Mesenchymal stem cell (in vitro differentiated cells and primary cell): ENCODE measurements at regions not wholly inside any gene's neighbourhood (a gene's known extent, or its start where the extent isn't known, plus 50 kb on each side); places are given as distances from the start of the nearest gene placed in this dataset.

Experiments
- DNase-seq: peaks from one replicate; pipeline ENCODE4 v3.0.0-alpha.2; 2013
- H2AFZ ChIP-seq: one replicate; pipeline ENCODE4 v1.6.1; 2013; ENCODE audit warnings: low read depth, mild to moderate bottlenecking, control low read depth, inconsistent platforms, low read length, moderate library complexity
- H2AK5ac ChIP-seq: 2 replicates; pipeline ENCODE4 v1.6.1; 2013; ENCODE audit warnings: low read length, moderate library complexity, mild to moderate bottlenecking, inconsistent platforms; ENCODE audit not compliant: severe bottlenecking
- H2BK120ac ChIP-seq: one replicate; pipeline ENCODE4 v1.6.1; 2013; ENCODE audit warnings: low read depth, mild to moderate bottlenecking, inconsistent platforms, low read length, moderate library complexity
- H2BK12ac ChIP-seq, 2 experiments: one replicate each; pipeline ENCODE4 v1.6.1; 2013; ENCODE audit warnings: inconsistent platforms in 2 of 2, low read length in 2 of 2, mild to moderate bottlenecking in 2 of 2, moderate library complexity in 2 of 2, control low read depth in 1 of 2
- H2BK15ac ChIP-seq: one replicate; pipeline ENCODE4 v1.6.1; 2013; ENCODE audit warnings: mild to moderate bottlenecking, low read depth, inconsistent platforms; ENCODE audit not compliant: poor library complexity, severe bottlenecking
- H2BK5ac ChIP-seq: 2 replicates; pipeline ENCODE4 v1.6.1; 2013; ENCODE audit warnings: low read depth, mild to moderate bottlenecking, low read length, control low read depth, inconsistent platforms; ENCODE audit not compliant: poor library complexity, severe bottlenecking
- H3K14ac ChIP-seq, 2 experiments: one replicate each; pipeline ENCODE4 v1.6.1; 2013; ENCODE audit warnings: inconsistent platforms in 2 of 2, low read length in 2 of 2, control low read depth in 1 of 2, mild to moderate bottlenecking in 1 of 2, moderate library complexity in 1 of 2
- H3K18ac ChIP-seq, 2 experiments: one replicate each; pipeline ENCODE4 v1.6.1; 2013; ENCODE audit warnings: inconsistent platforms in 2 of 2, low read length in 2 of 2, control low read depth in 1 of 2, low read depth in 1 of 2, mild to moderate bottlenecking in 1 of 2
- H3K23ac ChIP-seq, 2 experiments: one replicate each; pipeline ENCODE4 v1.6.1; 2013; ENCODE audit warnings: inconsistent platforms in 2 of 2, low read length in 2 of 2, mild to moderate bottlenecking in 2 of 2, moderate library complexity in 2 of 2, control low read depth in 1 of 2
- H3K27ac ChIP-seq: 2 replicates; pipeline ENCODE4 v1.5.1; 2013; ENCODE audit warnings: mild to moderate bottlenecking, moderate library complexity, low read length, control low read depth, inconsistent platforms; ENCODE audit not compliant: poor library complexity, severe bottlenecking
- H3K27me3 ChIP-seq, 2 experiments: 2 replicates each; pipeline versions ENCODE4 v1.6.1 to v1.7.0; 2013; ENCODE audit warnings: low read length in 2 of 2, mild to moderate bottlenecking in 2 of 2, moderate library complexity in 2 of 2, control low read depth in 1 of 2, inconsistent platforms in 1 of 2; ENCODE audit not compliant: control insufficient read depth in 1 of 2, insufficient read depth in 1 of 2
- H3K36me3 ChIP-seq, 2 experiments: 2 replicates each; pipeline versions ENCODE4 v1.6.1 to v1.7.0; 2013; ENCODE audit warnings: low read length in 2 of 2, control low read depth in 1 of 2, inconsistent platforms in 1 of 2, low read depth in 1 of 2, mild to moderate bottlenecking in 1 of 2; ENCODE audit not compliant: insufficient read depth in 2 of 2, control insufficient read depth in 1 of 2
- H3K4ac ChIP-seq, 2 experiments: one replicate each; pipeline ENCODE4 v1.6.1; 2013; ENCODE audit warnings: inconsistent platforms in 2 of 2, low read length in 2 of 2, mild to moderate bottlenecking in 2 of 2, moderate library complexity in 2 of 2, control low read depth in 1 of 2, low read depth in 1 of 2
- H3K4me1 ChIP-seq: 2 replicates; pipeline ENCODE4 v1.6.1; 2013; ENCODE audit warnings: low read depth, low read length, control low read depth; ENCODE audit not compliant: control insufficient read depth, insufficient read depth
- H3K4me2 ChIP-seq: 2 replicates; pipeline ENCODE4 v1.6.1; 2013; ENCODE audit warnings: low read length, mild to moderate bottlenecking, inconsistent platforms; ENCODE audit not compliant: poor library complexity, severe bottlenecking
- H3K4me3 ChIP-seq, 2 experiments: 2 replicates each; pipeline versions ENCODE4 v1.5.1 to v1.7.0; 2013; ENCODE audit warnings: low read length in 2 of 2, mild to moderate bottlenecking in 2 of 2, control low read depth in 1 of 2, low read depth in 1 of 2; ENCODE audit not compliant: insufficient read depth in 1 of 2
- H3K79me1 ChIP-seq: replicated peaks from 2 replicates; pipeline ENCODE4 v1.6.1; 2013; ENCODE audit warnings: mild to moderate bottlenecking, control low read depth, low read length, inconsistent platforms; ENCODE audit not compliant: poor library complexity, severe bottlenecking
- H3K9ac ChIP-seq: 2 replicates; pipeline ENCODE4 v1.7.0; 2013; ENCODE audit warnings: mild to moderate bottlenecking, low read length, moderate library complexity
- H3K9me3 ChIP-seq: 2 replicates; pipeline ENCODE4 v1.7.0; 2013; ENCODE audit warnings: mild to moderate bottlenecking, low read length; ENCODE audit not compliant: control insufficient read depth
- H4K8ac ChIP-seq: one replicate; pipeline ENCODE4 v1.6.1; 2013; ENCODE audit warnings: inconsistent platforms, mild to moderate bottlenecking, low read length, moderate library complexity
- H4K91ac ChIP-seq: one replicate; pipeline ENCODE4 v1.6.1; 2013; ENCODE audit warnings: mild to moderate bottlenecking, low read length, inconsistent platforms
- WGBS: methylation state at CpG from one replicate; pipeline ENCODE4 v1.1.7; 2013; ENCODE audit warnings: mixed read lengths; 5-methylcytosine and 5-hydroxymethylcytosine counted together

- no peak overlapping the region for H4K91ac ChIP-seq
- WGBS, result no CpG with 5 or more reads among the region's 1 CpG
- no peak overlapping the region for H2BK15ac ChIP-seq
- peaks cover 5% of the 10 kb centered on the region for H3K9me3 ChIP-seq
- no peak overlapping the region for H3K18ac ChIP-seq
- H3K36me3 ChIP-seq, result no peaks in the 10 kb centered on the region
- DNase-seq, result no peak
- H4K8ac ChIP-seq, result no peak overlapping the region
- H3K14ac ChIP-seq, result no peak overlapping the region
- H3K27me3 ChIP-seq, result no peaks in the 10 kb centered on the region
- no peak overlapping the region for H2BK12ac ChIP-seq
- H3K27ac ChIP-seq, result no peak overlapping the region
- no peak overlapping the region for H2AFZ ChIP-seq
- no peak overlapping the region for H2BK5ac ChIP-seq
- H3K23ac ChIP-seq, result no peak overlapping the region
- no peak overlapping the region for H2AK5ac ChIP-seq
- H3K79me1 ChIP-seq, result no peaks in the 10 kb centered on the region
- no peak overlapping the region for H3K4me2 ChIP-seq
- H3K4me1 ChIP-seq, result no peaks in the 10 kb centered on the region
- H3K4ac ChIP-seq, result no peak overlapping the region
- H3K4me3 ChIP-seq, result no peak overlapping the region
- no peak overlapping the region for H2BK120ac ChIP-seq
- no peak overlapping the region for H3K9ac ChIP-seq
Measured at GRCh38 chr12:118827047-118827446, 154.3 kb upstream of the SRRM4 start.

DNA sequence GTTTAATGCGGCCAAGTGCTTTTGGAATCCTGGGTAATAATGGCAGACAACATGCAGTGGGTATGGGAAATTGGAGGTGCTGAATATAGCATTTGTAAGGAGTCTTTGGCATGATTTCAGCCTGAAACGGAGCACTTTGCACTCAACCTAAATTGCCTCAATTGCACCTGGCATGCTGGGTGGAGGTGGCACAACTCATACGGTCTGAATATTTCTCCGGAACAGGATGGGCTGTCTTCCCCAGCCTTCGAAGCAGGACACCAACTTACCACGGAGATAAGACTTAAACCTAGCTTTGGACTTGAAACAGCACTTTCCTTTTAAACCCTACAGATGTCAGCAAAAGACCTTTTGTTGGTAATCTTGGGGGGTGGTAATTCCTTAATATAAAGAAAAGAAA lies 153.7 kb upstream of the SRRM4 start:
- Histone ChIP-seq H3K9ac (no peak overlapping the region), H3K9me3 (peaks cover 9% of the 10 kb centered on the region), H2BK120ac (no peak overlapping the region), H3K23ac (no peak overlapping the region), H3K14ac (no peak overlapping the region), H2BK5ac (no peak overlapping the region), H3K4me2 (no peak overlapping the region), H3K27me3 (no peaks in the 10 kb centered on the region), H3K27ac (no peak overlapping the region), H3K79me1 (no peaks in the 10 kb centered on the region), H4K8ac (no peak overlapping the region), H2AK5ac (no peak overlapping the region), H3K4me1 (no peaks in the 10 kb centered on the region), H3K36me3 (no peaks in the 10 kb centered on the region), H3K4ac (no peak overlapping the region), H4K91ac (no peak overlapping the region), H3K18ac (no peak overlapping the region), H3K4me3 (no peak overlapping the region), H2AFZ (no peak overlapping the region), H2BK12ac (no peak overlapping the region), H2BK15ac (no peak overlapping the region)
- DNase-seq, result no peak
- 84% methylated on average over 3 of the region's 6 CpGs for WGBS

- H2BK15ac ChIP-seq, result no peak overlapping the region
- H3K27me3 ChIP-seq, result no peaks in the 10 kb centered on the region
- H4K8ac ChIP-seq, result no peak overlapping the region
- H3K27ac ChIP-seq, result no peak overlapping the region
- no peak overlapping the region for H3K4me2 ChIP-seq
- no peak overlapping the region for H3K4me3 ChIP-seq
- H3K4me1 ChIP-seq, result no peaks in the 10 kb centered on the region
- no peak overlapping the region for H2AFZ ChIP-seq
- no peak overlapping the region for H2BK5ac ChIP-seq
- WGBS, result 77% methylated on average over 1 of the region's 1 CpG
- no peak overlapping the region for H2AK5ac ChIP-seq
- no peak overlapping the region for H2BK12ac ChIP-seq
- no peak overlapping the region for H3K4ac ChIP-seq
- no peak for DNase-seq
- H2BK120ac ChIP-seq, result no peak overlapping the region
- no peak overlapping the region for H3K18ac ChIP-seq
- no peak overlapping the region for H3K23ac ChIP-seq
- no peaks in the 10 kb centered on the region for H3K36me3 ChIP-seq
- no peak overlapping the region for H3K14ac ChIP-seq
- H3K79me1 ChIP-seq, result no peaks in the 10 kb centered on the region
- H4K91ac ChIP-seq, result no peak overlapping the region
- H3K9ac ChIP-seq, result no peak overlapping the region
- peaks cover 9% of the 10 kb centered on the region for H3K9me3 ChIP-seq
Measured at GRCh38 chr12:118830296-118830695, 151.0 kb upstream of the SRRM4 start.

DNA sequence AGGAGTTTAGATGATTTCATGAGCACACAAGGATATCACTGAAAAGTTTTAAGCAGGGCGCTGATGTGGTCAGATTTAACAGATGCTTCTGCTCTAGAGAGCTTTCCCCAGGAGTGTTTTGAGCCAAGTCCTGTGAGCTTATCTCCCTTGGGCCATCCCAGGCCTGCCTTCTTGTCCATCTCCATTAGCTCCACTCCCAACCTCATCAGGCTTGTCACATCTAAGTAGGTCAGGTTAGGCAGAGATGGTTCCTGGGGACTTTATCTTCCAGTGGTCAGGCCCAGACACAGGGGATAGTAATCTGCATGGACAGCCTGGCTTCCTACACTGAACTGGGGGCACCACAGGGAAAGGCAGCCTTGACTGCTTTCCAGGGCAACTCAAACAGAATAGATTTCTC lies 145.4 kb upstream of the SRRM4 start:
- H2BK15ac ChIP-seq, result no peak overlapping the region
- H3K4ac ChIP-seq, result no peak overlapping the region
- 80% methylated on average over 1 of the region's 1 CpG for WGBS
- no peak overlapping the region for H3K18ac ChIP-seq
- no peak for DNase-seq
- no peak overlapping the region for H3K4me3 ChIP-seq
- no peak overlapping the region for H3K14ac ChIP-seq
- no peak overlapping the region for H2BK12ac ChIP-seq
- no peak overlapping the region for H3K27ac ChIP-seq
- no peak overlapping the region for H3K23ac ChIP-seq
- H3K4me1 ChIP-seq, result no peaks in the 10 kb centered on the region
- H2BK120ac ChIP-seq, result no peak overlapping the region
- no peak overlapping the region for H2BK5ac ChIP-seq
- no peak overlapping the region for H3K4me2 ChIP-seq
- no peaks in the 10 kb centered on the region for H3K27me3 ChIP-seq
- no peaks in the 10 kb centered on the region for H3K79me1 ChIP-seq
- H2AFZ ChIP-seq, result no peak overlapping the region
- no peaks in the 10 kb centered on the region for H3K36me3 ChIP-seq
- H2AK5ac ChIP-seq, result no peak overlapping the region
- H4K91ac ChIP-seq, result no peak overlapping the region
- peaks cover 4% of the 10 kb centered on the region for H3K9me3 ChIP-seq
- H3K9ac ChIP-seq, result no peak overlapping the region
- no peak overlapping the region for H4K8ac ChIP-seq
